H1 (cell line): ENCODE measurements at regions not wholly inside any gene's neighbourhood (a gene's known extent, or its start where the extent isn't known, plus 50 kb on each side); places are given as distances from the start of the nearest gene placed in this dataset.

Experiments used
- CTCF ChIA-PET: fragments of 300-600 bp; sonication (Branson Sonifier 250); formaldehyde crosslinking; loops from one replicate; lab custom pipeline; 2021; ENCODE audit not compliant: partially characterized antibody; lab: Charles Lee
- POLR2A ChIA-PET: fragments of 300-600 bp; sonication (Branson Sonifier 250); formaldehyde crosslinking; loops from one replicate; lab custom pipeline; 2021; ENCODE audit warnings: inconsistent platforms; ENCODE audit not compliant: partially characterized antibody; lab: Charles Lee
- DNase-seq, 2 experiments: peaks; one replicate each; pipeline versions ENCODE4 v3.0.0 to v3.0.0-alpha.2; 2010 to 2022; ENCODE audit warnings: low spot score in 2 of 2, low read depth in 1 of 2, mixed read lengths in 1 of 2
- FAIRE-seq: peaks from 2 replicates; lab custom pipeline; 2011; peaks lifted over from hg19 to GRCh38; lab: Jason Lieb, UNC
- H2AFZ ChIP-seq: 2 replicates; pipeline ENCODE4 v1.8.1; 2012; ENCODE audit warnings: low read length, inconsistent platforms
- H2AK5ac ChIP-seq: 2 replicates; pipeline ENCODE4 v1.6.1; 2013; ENCODE audit warnings: low read depth, low read length
- H2BK120ac ChIP-seq: replicated peaks from 2 replicates; pipeline ENCODE3; 2013; ENCODE audit warnings: low read depth, low read length, inconsistent platforms
- H2BK12ac ChIP-seq: 2 replicates; pipeline ENCODE4 v1.6.1; 2013; ENCODE audit warnings: low read depth, low read length
- H2BK15ac ChIP-seq: 2 replicates; pipeline ENCODE4 v1.6.1; 2013; ENCODE audit warnings: low read length
- H2BK20ac ChIP-seq: 2 replicates; pipeline ENCODE4 v1.6.1; 2013; ENCODE audit warnings: low read length
- H2BK5ac ChIP-seq: 2 replicates; pipeline ENCODE4 v1.6.1; 2013; ENCODE audit warnings: low read depth, low read length
- H3K14ac ChIP-seq: 2 replicates; pipeline ENCODE4 v1.6.1; 2013; ENCODE audit warnings: inconsistent platforms; ENCODE audit not compliant: insufficient read length
- H3K18ac ChIP-seq: 2 replicates; pipeline ENCODE4 v1.6.1; 2013; ENCODE audit warnings: low read length; ENCODE audit errors: extremely low read depth
- H3K23ac ChIP-seq: 2 replicates; pipeline ENCODE4 v1.6.1; 2013; ENCODE audit warnings: inconsistent platforms; ENCODE audit not compliant: insufficient read length
- H3K23me2 ChIP-seq: 2 replicates; pipeline ENCODE4 v1.6.1; 2013; ENCODE audit warnings: low read depth, low read length
- H3K27ac ChIP-seq: 2 replicates; pipeline ENCODE4 v1.6.1; 2011; ENCODE audit warnings: low read depth, low read length, inconsistent platforms
- H3K27me3 ChIP-seq, 4 experiments: replicated peaks in 1 of 4; 1 replicate in 1 of 4; 2 replicates in 3 of 4; pipeline versions ENCODE4 v1.6.1 to v1.8.1; 2011 to 2013; ENCODE audit warnings: low read length in 3 of 4, mild to moderate bottlenecking in 3 of 4, inconsistent platforms in 2 of 4, mixed read lengths in 2 of 4, moderate library complexity in 1 of 4; ENCODE audit not compliant: control insufficient read depth in 3 of 4, insufficient read depth in 3 of 4; ENCODE audit errors: extremely low read depth in 1 of 4
- H3K36me3 ChIP-seq, 4 experiments: 2 replicates each; pipeline versions ENCODE4 v1.6.1 to v1.8.1; 2011 to 2013; ENCODE audit warnings: mild to moderate bottlenecking in 4 of 4, low read length in 3 of 4, moderate library complexity in 2 of 4, control low read depth in 1 of 4, inconsistent platforms in 1 of 4; ENCODE audit not compliant: insufficient read depth in 4 of 4, control insufficient read depth in 2 of 4
- H3K4ac ChIP-seq: replicated peaks from 2 replicates; pipeline ENCODE3; 2013; ENCODE audit warnings: low read length, low read depth, mixed read lengths, inconsistent platforms; ENCODE audit not compliant: insufficient read length
- H3K4me1 ChIP-seq, 4 experiments: replicated peaks in 1 of 4; 1 replicate in 1 of 4; 2 replicates in 3 of 4; pipeline versions ENCODE4 v1.6.1 to v1.8.1; 2011 to 2013; ENCODE audit warnings: low read length in 3 of 4, inconsistent platforms in 2 of 4, mixed read lengths in 1 of 4; ENCODE audit not compliant: insufficient read depth in 4 of 4, control insufficient read depth in 3 of 4
- H3K4me2 ChIP-seq, 2 experiments: 2 replicates each; pipeline versions ENCODE4 v1.6.1 to v1.8.1; 2011 to 2013; ENCODE audit warnings: low read depth in 2 of 2, low read length in 2 of 2, control low read depth in 1 of 2, inconsistent platforms in 1 of 2, mild to moderate bottlenecking in 1 of 2; ENCODE audit not compliant: insufficient read depth in 1 of 2
- H3K4me3 ChIP-seq, 4 experiments: fragments of 200-600, 300-600 bp in 1 of 4; sonication (generic), shearing (Covaris generic), sonication (Bioruptor Twin) in 1 of 4; 2 replicates each; pipeline versions ENCODE4 v1.5.1 to v1.8.1; 2011 to 2016; ENCODE audit warnings: low read length in 4 of 4, low read depth in 3 of 4, control low read depth in 2 of 4, inconsistent platforms in 2 of 4, mild to moderate bottlenecking in 2 of 4, mixed read lengths in 1 of 4, moderate library complexity in 1 of 4; ENCODE audit not compliant: insufficient read depth in 2 of 4; ENCODE audit errors: extremely low read depth in 1 of 4
- H3K56ac ChIP-seq: replicated peaks from 2 replicates; pipeline ENCODE3; 2013; ENCODE audit warnings: low read depth, mild to moderate bottlenecking, mixed read lengths, low read length, inconsistent platforms; ENCODE audit not compliant: insufficient read length
- H3K79me1 ChIP-seq: 2 replicates; pipeline ENCODE4 v1.6.1; 2013; ENCODE audit warnings: low read depth, low read length, control low read depth
- H3K79me2 ChIP-seq, 2 experiments: 2 replicates each; pipeline versions ENCODE4 v1.6.1 to v1.8.1; 2012 to 2013; ENCODE audit warnings: low read length in 2 of 2, mild to moderate bottlenecking in 2 of 2, inconsistent platforms in 1 of 2; ENCODE audit not compliant: insufficient read depth in 2 of 2, control insufficient read depth in 1 of 2
- H3K9ac ChIP-seq, 4 experiments: replicated peaks in 1 of 4; 1 replicate in 1 of 4; 2 replicates in 3 of 4; pipeline versions ENCODE4 v1.6.1 to v1.8.1; 2011 to 2013; ENCODE audit warnings: low read depth in 3 of 4, low read length in 3 of 4, control low read depth in 2 of 4, mild to moderate bottlenecking in 2 of 4, moderate library complexity in 2 of 4, inconsistent platforms in 1 of 4; ENCODE audit errors: extremely low read depth in 1 of 4
- H3K9me3 ChIP-seq, 2 experiments: 2 replicates each; pipeline versions ENCODE4 v1.6.1 to v1.8.1; 2012 to 2013; ENCODE audit warnings: mild to moderate bottlenecking in 2 of 2, moderate library complexity in 2 of 2, control low read depth in 1 of 2, inconsistent platforms in 1 of 2, low read depth in 1 of 2, low read length in 1 of 2, mixed read lengths in 1 of 2; ENCODE audit not compliant: insufficient read depth in 2 of 2
- H4K20me1 ChIP-seq, 2 experiments: replicated peaks in 1 of 2; 2 replicates each; pipeline versions ENCODE3 to v1.8.1; 2011 to 2013; ENCODE audit warnings: inconsistent platforms in 2 of 2, low read length in 2 of 2, mild to moderate bottlenecking in 1 of 2; ENCODE audit not compliant: insufficient read depth in 2 of 2, control insufficient read depth in 1 of 2
- H4K5ac ChIP-seq: 2 replicates; pipeline ENCODE4 v1.6.1; 2013; ENCODE audit warnings: low read length, low read depth, mixed read lengths, inconsistent platforms; ENCODE audit not compliant: insufficient read length
- H4K8ac ChIP-seq: 2 replicates; pipeline ENCODE4 v1.8.0; 2013; ENCODE audit warnings: mild to moderate bottlenecking, moderate library complexity, low read length, inconsistent platforms; ENCODE audit not compliant: insufficient read depth; ENCODE audit errors: extremely low read depth
- H4K91ac ChIP-seq: replicated peaks from 2 replicates; pipeline ENCODE3; 2013; ENCODE audit warnings: low read length, mixed read lengths, inconsistent platforms; ENCODE audit not compliant: insufficient read length
- CEBPB ChIP-seq: IDR thresholded peaks from 2 replicates; pipeline ENCODE4 v1.6.1; 2012; ENCODE audit warnings: low read depth, low read length
- HDAC2 ChIP-seq, 2 experiments: fragments of 300-600 bp in 1 of 2; sonication (generic) in 1 of 2; IDR thresholded peaks; 2 replicates each; pipeline ENCODE4 v1.6.1; 2011 to 2012; ENCODE audit warnings: low read depth in 2 of 2, low read length in 2 of 2, mild to moderate bottlenecking in 2 of 2, moderate library complexity in 2 of 2, borderline replicate concordance in 1 of 2, inconsistent platforms in 1 of 2
- MAX ChIP-seq: IDR thresholded peaks from 2 replicates; pipeline ENCODE4 v1.6.1; 2012; ENCODE audit warnings: inconsistent platforms
- SAP30 ChIP-seq: fragments of 300-600 bp; sonication (generic); IDR thresholded peaks from 2 replicates; pipeline ENCODE4 v1.7.1; 2012; ENCODE audit warnings: low read length, moderate library complexity, mild to moderate bottlenecking, inconsistent platforms; ENCODE audit not compliant: insufficient read depth, insufficient replicate concordance
- SIX5 ChIP-seq: IDR thresholded peaks from 2 replicates; pipeline ENCODE4 v1.6.1; 2011; ENCODE audit warnings: mild to moderate bottlenecking, low read depth, low read length
- SP2 ChIP-seq: IDR thresholded peaks from 2 replicates; pipeline ENCODE4 v1.6.1; 2012; ENCODE audit warnings: mild to moderate bottlenecking, low read length, inconsistent platforms
- TEAD4 ChIP-seq: IDR thresholded peaks from 2 replicates; pipeline ENCODE4 v1.6.1; 2012; ENCODE audit warnings: low read depth, low read length, inconsistent platforms, mixed read lengths
- WGBS, 2 experiments: shearing (Covaris generic) in 1 of 2; methylation state at CpG; one replicate each; pipeline versions ENCODE4 v1.1.6 to v1.1.7; 2013 to 2015; ENCODE audit warnings: low lambda C conversion rate in 2 of 2, mixed read lengths in 2 of 2, inconsistent platforms in 1 of 2, low coverage in 1 of 2, missing lambda C conversion rate in 1 of 2; ENCODE audit not compliant: insufficient replicate concordance in 2 of 2, insufficient coverage in 1 of 2, insufficient read length in 1 of 2; ENCODE audit errors: extremely low coverage in 1 of 2, missing lambda C conversion rate in 1 of 2; 5-methylcytosine and 5-hydroxymethylcytosine counted together

- Histone ChIP-seq H2AK5ac (no peak overlapping the region), H3K23me2 (no peaks in the 10 kb centered on the region), H3K18ac (peak overlapping the region; percentile 83; the same call in 1 of the 2 replicates), H2BK120ac (no peak overlapping the region), H3K4me3 (no peak overlapping the region), H4K5ac (no peak overlapping the region), H3K56ac (no peak overlapping the region), H2BK15ac (no peak overlapping the region), H3K4ac (no peak overlapping the region), H3K9ac (peak overlapping the region in 1 of 4 experiments; percentile 10; a peak in 1 of 7 replicates), H3K23ac (no peak overlapping the region), H3K27me3 (no peaks in the 10 kb centered on the region), H3K4me2 (peak overlapping the region; percentile 38 to 53; a peak in 3 of 4 replicates), H3K79me1 (no peaks in the 10 kb centered on the region), H3K9me3 (no peaks in the 10 kb centered on the region), H3K36me3 (no peaks in the 10 kb centered on the region), H3K27ac (no peak overlapping the region), H2BK20ac (peak overlapping the region; percentile 89; the same call in 1 of the 2 replicates), H4K91ac (no peak overlapping the region), H3K14ac (no peak overlapping the region), H3K79me2 (no peaks in the 10 kb centered on the region), H2BK12ac (peak overlapping the region; percentile 75; the same call in 1 of the 2 replicates), H2BK5ac (no peak overlapping the region; the same call in 1 of the 2 replicates), H3K4me1 (peaks cover 2 to 9% (median 5%) of the 10 kb centered on the region in 4 experiments; a peak in 4 of 7 replicates), H2AFZ (peak overlapping the region; percentile 64), H4K8ac (no peak overlapping the region), H4K20me1 (no peaks in the 10 kb centered on the region)
- ChIA-PET CTCF (interaction anchor here (0.8 to 1.3 kb wide), 5 partner anchors 15 to 649 kb away, joined by 3 to 4 read pairs (median 3); no protein-coding TSS in a partner anchor), POLR2A (no interaction called here)
- WGBS, 2 experiments: 54% methylated on average over 5 of the region's 5 CpGs; no CpG with 5 or more reads in 1 of the 2 experiments
- TF ChIP-seq SIX5: no peak
- no peak for TF ChIP-seq HDAC2 (IDR thresholded peaks at IDR 0.05; ENCODE audit: borderline replicate concordance in 1 of 2, low read depth in 2 of 2, low read length in 2 of 2)
- TF ChIP-seq SAP30: no peak
- no peak for TF ChIP-seq CEBPB
- TF ChIP-seq TEAD4: peak; percentile 86
- no peak for TF ChIP-seq SP2
- 0 out of 2 replicates have a peak, but pooled peaks have one; percentile 19 for TF ChIP-seq MAX
- DNase-seq (peak; percentile 48 to 50), FAIRE-seq (peak; percentile 24)
Measured at GRCh38 chr9:107999011-107999410, 509.4 kb upstream of the KLF4 start.
